ENCODE measurements at regions not wholly inside any gene's neighbourhood (a gene's known extent, or its start where the extent isn't known, plus 50 kb on each side); places are given as distances from the start of the nearest gene placed in this dataset.

DNA sequence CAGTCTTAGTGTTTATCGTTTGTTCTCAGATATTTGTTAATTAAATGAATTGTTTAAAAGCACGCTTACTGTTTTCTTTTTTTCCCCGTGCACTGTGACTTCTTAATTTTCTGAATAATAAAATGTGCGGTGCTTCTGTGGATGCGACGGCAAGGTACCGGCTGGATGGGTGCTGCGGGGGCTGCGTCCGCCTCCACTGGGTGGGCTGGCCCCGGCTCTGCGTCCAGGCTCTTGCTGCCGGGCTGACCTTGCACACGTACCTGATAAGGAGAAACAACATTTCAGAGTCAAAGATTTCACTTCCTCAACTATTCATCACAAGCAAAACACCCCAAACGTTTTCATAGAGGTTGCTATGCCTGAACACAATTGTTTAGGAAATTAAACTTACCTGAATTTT, 404.0 kb upstream of the IRX1 start (continued):
- TF ChIP-seq, protein P1, sequence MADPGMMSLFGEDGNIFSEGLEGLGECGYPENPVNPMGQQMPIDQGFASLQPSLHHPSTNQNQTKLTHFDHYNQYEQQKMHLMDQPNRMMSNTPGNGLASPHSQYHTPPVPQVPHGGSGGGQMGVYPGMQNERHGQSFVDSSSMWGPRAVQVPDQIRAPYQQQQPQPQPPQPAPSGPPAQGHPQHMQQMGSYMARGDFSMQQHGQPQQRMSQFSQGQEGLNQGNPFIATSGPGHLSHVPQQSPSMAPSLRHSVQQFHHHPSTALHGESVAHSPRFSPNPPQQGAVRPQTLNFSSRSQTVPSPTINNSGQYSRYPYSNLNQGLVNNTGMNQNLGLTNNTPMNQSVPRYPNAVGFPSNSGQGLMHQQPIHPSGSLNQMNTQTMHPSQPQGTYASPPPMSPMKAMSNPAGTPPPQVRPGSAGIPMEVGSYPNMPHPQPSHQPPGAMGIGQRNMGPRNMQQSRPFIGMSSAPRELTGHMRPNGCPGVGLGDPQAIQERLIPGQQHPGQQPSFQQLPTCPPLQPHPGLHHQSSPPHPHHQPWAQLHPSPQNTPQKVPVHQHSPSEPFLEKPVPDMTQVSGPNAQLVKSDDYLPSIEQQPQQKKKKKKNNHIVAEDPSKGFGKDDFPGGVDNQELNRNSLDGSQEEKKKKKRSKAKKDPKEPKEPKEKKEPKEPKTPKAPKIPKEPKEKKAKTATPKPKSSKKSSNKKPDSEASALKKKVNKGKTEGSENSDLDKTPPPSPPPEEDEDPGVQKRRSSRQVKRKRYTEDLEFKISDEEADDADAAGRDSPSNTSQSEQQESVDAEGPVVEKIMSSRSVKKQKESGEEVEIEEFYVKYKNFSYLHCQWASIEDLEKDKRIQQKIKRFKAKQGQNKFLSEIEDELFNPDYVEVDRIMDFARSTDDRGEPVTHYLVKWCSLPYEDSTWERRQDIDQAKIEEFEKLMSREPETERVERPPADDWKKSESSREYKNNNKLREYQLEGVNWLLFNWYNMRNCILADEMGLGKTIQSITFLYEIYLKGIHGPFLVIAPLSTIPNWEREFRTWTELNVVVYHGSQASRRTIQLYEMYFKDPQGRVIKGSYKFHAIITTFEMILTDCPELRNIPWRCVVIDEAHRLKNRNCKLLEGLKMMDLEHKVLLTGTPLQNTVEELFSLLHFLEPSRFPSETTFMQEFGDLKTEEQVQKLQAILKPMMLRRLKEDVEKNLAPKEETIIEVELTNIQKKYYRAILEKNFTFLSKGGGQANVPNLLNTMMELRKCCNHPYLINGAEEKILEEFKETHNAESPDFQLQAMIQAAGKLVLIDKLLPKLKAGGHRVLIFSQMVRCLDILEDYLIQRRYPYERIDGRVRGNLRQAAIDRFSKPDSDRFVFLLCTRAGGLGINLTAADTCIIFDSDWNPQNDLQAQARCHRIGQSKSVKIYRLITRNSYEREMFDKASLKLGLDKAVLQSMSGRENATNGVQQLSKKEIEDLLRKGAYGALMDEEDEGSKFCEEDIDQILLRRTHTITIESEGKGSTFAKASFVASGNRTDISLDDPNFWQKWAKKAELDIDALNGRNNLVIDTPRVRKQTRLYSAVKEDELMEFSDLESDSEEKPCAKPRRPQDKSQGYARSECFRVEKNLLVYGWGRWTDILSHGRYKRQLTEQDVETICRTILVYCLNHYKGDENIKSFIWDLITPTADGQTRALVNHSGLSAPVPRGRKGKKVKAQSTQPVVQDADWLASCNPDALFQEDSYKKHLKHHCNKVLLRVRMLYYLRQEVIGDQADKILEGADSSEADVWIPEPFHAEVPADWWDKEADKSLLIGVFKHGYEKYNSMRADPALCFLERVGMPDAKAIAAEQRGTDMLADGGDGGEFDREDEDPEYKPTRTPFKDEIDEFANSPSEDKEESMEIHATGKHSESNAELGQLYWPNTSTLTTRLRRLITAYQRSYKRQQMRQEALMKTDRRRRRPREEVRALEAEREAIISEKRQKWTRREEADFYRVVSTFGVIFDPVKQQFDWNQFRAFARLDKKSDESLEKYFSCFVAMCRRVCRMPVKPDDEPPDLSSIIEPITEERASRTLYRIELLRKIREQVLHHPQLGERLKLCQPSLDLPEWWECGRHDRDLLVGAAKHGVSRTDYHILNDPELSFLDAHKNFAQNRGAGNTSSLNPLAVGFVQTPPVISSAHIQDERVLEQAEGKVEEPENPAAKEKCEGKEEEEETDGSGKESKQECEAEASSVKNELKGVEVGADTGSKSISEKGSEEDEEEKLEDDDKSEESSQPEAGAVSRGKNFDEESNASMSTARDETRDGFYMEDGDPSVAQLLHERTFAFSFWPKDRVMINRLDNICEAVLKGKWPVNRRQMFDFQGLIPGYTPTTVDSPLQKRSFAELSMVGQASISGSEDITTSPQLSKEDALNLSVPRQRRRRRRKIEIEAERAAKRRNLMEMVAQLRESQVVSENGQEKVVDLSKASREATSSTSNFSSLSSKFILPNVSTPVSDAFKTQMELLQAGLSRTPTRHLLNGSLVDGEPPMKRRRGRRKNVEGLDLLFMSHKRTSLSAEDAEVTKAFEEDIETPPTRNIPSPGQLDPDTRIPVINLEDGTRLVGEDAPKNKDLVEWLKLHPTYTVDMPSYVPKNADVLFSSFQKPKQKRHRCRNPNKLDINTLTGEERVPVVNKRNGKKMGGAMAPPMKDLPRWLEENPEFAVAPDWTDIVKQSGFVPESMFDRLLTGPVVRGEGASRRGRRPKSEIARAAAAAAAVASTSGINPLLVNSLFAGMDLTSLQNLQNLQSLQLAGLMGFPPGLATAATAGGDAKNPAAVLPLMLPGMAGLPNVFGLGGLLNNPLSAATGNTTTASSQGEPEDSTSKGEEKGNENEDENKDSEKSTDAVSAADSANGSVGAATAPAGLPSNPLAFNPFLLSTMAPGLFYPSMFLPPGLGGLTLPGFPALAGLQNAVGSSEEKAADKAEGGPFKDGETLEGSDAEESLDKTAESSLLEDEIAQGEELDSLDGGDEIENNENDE (IDR thresholded peaks at IDR 0.05; ENCODE audit: insufficient replicate concordance, low read length): no peak
- TF ChIP-seq KDM1A (IDR thresholded peaks at IDR 0.05; ENCODE audit: borderline replicate concordance, low read length): no peak
